Activated T-cell treated with anti-CD3 and anti-CD28 coated beads, Interleukin-2, amount 50 U/mL, for 48 hours (primary cell): ENCODE measurements at regions not wholly inside any gene's neighbourhood (a gene's known extent, or its start where the extent isn't known, plus 50 kb on each side); places are given as distances from the start of the nearest gene placed in this dataset.
"Not testable (repeated sequence)": the region's sequence is repeated elsewhere in the genome, so short reads cannot be mapped to it uniquely, and the experiment has no call there.

Experiments used
- DNase-seq, 2 experiments: peaks; one replicate each; pipeline ENCODE4 v3.0.0-alpha.2; 2020

DNA sequence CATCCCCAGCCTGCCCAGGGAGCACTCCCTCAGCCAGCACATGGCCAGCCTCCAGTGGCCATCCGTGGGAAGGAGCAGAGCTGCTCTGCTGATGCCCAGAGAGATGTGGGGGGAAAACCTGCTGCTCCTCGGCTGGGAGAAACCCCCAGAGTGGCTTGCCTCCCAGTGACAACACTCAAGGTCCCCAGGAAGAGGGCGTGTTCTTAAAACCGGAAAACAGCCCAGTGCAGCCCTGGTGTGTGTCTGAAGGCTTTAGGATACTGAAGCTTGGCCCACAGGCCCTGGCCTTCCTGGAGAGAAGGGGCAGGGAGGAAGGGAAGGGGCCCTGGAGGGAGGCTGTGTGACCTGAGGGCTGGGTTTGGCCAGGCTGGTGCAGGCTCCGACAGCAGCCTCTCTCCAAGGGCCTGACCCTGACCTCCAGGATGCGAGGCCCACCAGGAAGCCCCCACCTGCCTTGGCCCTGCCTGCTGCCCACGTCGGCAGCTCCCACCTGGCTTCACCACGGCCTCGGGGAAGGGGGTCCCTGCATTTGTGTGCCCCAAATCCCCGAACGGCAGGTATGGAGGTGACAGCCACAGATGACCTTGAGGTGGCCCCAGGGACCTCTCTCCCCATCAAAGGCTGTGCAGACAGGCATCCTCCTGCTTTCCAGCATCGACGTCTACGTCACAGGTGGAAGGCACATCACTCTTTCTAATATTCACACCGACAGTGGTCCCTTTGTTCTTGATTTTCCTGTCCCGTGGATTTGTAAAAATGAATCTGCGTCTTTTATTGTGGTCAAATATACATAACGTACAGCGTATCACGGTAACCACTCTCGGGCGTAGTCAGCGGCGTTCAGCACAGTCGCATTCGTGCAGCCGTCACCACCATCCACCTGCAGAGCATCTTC, 190.0 kb upstream of the C14orf180 start:
- peak in 1 of 2 experiments; percentile 24 for DNase-seq

GRCh38 chr14:104390221-104390931, 189.2 kb upstream of the C14orf180 start:
- DNase-seq = peak in 1 of 2 experiments; percentile 15

- peak in 1 of 2 experiments; percentile 25 for DNase-seq
Measured at GRCh38 chr14:104390941-104391901, 188.3 kb upstream of the C14orf180 start.

- no peak for DNase-seq
Measured at GRCh38 chr14:104392001-104392395, 187.6 kb upstream of the C14orf180 start.

DNA sequence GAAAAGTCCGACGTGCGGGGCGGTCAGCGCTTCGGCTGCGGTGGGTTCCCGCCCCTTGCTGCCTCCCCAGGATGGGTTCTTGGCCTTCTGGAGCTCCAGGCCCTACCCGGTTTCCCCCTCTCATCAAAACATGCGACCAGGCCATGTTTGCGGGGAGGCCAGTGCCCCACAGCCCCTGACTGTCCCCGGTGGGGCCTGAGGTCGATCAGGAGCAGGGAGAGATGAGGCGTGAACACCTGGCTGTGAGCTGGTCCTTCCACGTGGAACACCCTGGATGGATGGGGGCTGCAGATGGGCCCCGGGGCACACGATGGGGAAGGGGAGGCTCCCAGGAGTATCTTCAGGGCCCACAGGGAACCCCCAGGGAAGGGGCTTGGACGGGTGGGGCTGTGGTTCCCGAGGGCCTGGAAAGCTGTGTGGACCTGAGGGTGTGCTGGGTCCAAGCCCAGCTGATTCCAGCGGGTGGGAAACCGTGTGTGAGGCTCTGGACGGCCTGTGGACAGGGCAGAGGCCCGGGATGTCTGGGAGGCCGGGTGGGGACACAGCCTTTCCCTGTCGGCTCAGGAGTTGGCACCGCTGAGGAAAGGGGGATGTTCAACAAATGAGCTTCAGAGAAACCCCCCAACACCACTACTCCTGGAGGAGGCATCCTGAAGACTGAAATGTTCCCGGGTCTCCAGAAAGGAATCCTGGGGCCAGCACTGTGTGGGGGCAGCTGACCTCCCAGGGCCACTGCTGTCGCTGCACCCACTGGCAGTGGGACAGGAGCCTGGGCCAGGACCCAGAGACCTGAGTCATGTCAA, 187.0 kb upstream of the C14orf180 start:
- peak in 1 of 2 experiments; percentile 17 for DNase-seq

DNA sequence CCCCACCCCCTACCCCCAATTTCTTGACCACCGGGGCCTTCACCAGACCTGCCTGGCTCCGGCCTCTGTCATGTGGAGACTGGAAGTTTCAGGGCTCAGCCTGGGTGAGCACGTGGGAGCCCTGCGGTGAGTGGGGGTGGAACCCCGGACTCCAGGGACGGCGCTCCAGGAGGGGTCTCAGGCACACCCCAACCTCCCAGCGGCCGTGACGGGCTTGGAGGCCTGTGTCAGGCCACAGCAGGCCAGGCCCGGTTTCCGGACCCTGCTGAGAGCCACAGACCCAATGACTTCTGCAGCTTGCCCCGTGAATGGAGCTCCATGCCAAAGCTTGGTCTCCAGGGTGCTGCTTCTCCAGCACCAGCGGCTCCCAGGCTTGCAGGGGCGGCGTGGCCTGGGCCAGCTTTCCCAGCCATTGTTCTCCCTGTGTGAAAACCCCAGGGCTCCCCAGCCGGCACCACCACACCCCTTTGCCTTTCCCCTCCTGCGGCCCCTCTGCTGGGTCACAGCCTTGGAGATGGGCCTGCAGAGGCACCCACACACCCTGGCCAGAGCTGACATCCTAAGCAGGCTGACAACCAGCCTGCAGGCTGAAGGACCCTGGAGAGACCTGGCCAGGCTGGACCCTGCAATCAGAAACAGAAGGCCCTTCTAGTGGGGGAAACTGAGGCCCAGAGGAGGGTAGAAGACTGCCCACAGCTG, 186.2 kb upstream of the C14orf180 start:
- no peak for DNase-seq

GRCh38 chr14:104393898-104394381, 185.6 kb upstream of the C14orf180 start:
- peak; percentile 64 to 68 for DNase-seq

DNA sequence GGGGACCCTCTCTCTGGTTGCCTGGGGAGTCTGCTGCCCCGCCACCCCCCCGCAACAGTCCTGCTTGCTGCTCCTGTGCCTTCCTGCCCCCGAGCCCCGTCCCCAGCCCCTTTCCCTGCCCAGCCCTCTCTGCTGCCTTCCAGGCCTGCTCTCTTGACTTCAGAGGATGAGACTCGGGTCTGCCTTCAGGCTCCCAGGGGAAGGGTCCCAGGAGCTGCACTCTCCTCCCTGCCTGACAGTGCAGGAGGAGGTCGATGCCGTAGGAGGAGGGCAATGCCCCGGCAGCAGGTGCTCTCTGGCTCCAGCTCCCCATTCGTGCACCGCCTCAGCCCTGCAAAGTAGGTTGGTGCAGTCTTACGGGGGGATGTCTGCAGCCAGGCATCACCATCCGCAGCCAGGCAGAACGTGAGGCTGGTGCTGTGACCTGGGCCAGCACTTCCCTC, 185.1 kb upstream of the C14orf180 start:
- DNase-seq = no peak

GRCh38 chr14:104395276-104395675, 184.3 kb upstream of the C14orf180 start:
- no peak for DNase-seq

GRCh38 chr14:104395941-104396681, 183.5 kb upstream of the C14orf180 start:
- no peak for DNase-seq

- DNase-seq = no peak
Measured at GRCh38 chr14:104396682-104397470, 182.7 kb upstream of the C14orf180 start.

DNA sequence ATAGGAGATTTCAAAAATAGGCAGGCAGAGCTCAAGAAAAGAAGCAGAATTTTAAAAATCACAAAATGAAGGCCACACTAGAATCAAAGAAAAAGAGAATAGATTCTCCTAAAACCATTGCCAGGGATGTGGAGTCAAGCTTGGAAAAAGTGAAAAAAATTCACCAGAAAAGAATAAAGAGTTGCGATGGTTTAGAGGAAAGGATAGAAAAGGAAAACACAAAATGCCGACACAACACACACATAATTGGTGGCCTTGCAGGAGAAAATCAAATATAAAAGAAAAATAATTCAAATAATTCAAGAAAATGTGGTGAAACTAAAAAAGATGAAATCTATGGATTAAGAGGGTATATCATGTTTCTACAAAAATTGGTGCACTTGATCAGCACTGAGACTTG, 181.6 kb upstream of the C14orf180 start:
- no peak for DNase-seq

GRCh38 chr14:104398656-104399055, 180.9 kb upstream of the C14orf180 start:
- no peak for DNase-seq

DNA sequence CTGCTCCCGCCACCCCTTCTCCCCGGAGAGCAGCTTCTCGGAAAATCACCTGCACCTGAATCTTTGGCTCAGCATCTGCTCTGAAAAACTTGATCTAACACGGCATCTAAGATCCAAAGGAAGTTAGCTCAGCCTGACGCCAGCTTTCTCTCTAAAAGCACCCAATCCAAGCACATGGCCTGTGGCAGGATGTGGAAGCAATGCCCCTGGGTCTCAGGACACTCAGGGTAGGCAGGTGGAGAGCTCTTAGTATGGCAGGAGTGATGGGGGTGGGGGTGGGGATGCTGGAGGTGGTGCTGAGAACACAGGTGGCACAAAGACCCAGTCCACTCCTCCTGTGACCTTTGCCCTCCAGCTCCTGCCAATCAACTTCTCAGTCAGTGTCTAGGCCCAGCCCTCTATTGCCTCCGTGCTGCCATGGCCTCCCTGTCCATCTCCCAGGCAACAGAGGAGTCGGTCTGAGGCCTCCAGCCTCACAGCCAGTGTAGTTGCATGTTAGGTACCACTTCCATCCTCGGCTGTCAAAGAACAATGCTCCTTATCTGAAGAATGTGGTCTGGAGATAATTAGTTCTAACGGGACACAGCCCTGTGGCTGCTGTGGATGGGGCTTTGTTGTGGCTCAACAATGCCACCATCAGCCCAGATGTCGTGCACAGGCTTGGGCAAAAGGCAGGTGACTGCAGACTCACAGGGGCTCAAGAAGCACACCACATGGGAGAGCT, 180.0 kb upstream of the C14orf180 start:
- no peak for DNase-seq

DNA sequence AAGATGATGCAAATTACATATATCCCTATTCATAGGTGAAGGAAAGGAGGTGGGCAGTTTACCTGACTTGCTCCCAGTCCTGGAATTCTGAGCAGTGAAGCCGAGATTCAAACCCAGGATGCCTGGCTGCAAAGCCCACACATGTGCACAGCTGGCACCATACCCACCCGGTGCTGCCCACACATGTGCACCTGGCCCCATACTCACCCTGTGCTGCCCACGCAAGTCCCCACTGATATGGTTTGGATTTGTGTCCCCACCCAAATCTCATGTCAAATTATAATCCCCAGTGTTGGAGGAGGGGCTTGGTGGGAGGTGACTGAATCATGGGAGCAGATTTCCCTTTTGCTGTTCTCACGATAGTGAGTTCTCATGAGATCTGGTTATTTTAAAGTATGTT, 179.2 kb upstream of the C14orf180 start:
- DNase-seq = no peak

- no peak for DNase-seq
Measured at GRCh38 chr14:104401785-104402184, 177.8 kb upstream of the C14orf180 start.

DNA sequence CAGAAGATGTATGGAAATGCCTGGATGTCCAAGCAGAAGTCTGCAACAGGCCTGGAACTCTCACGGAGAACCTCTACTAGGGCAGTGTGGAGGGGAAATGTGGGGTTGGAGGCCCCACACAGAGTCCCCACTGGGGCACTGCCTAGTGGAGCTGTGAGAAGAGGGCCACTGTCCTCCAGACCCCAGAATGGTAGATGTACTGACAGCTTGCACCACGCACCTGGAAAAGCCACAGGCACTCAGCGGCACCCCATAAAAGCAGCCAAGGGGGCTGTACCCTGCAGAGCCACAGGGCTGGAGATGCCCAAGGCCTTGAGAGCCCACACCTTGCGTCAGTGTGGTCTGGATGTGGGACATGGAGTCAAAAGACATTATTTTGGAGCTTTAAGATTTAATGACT, 177.3 kb upstream of the C14orf180 start:
- not testable (repeated sequence) for DNase-seq

- no peak for DNase-seq
Measured at GRCh38 chr14:104403421-104404220, 175.9 kb upstream of the C14orf180 start.
